ENCODE measurements at regions not wholly inside any gene's neighbourhood (a gene's known extent, or its start where the extent isn't known, plus 50 kb on each side); places are given as distances from the start of the nearest gene placed in this dataset.

DNA sequence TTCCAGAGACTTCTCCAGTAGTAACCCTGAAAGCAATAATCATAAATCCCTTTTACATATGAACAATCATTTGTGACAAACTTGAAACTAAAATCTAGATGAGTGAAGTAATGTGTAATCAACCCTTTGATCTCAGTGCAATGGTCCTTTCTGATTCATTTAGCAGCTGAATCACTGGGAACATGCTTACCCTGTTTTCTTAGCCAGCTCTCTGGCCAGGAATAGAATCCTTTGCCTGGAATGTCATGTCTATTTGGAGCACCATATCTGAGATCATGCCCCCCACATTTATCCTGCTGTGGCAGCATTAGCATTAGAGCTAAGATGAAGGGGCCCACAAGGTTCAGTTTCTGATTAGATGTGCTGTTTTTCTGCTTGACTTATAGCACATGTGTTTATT lies 309.8 kb downstream of the OXSM start:
- no peak overlapping the region for H3K9ac ChIP-seq (ENCODE audit: low read depth, low read length)
- H3K4me2 ChIP-seq (ENCODE audit: insufficient read depth, low read length), result no peak overlapping the region
- DNase-seq, result no peak
- no peaks in the 10 kb centered on the region for H3K79me2 ChIP-seq (ENCODE audit: insufficient read depth, low read length)
- no peak overlapping the region for H2AFZ ChIP-seq (ENCODE audit: low read depth, low read length)
- no peak for ATAC-seq (ENCODE audit: insufficient read depth, low read depth)
- TF ChIP-seq EZH2 (IDR thresholded peaks at IDR 0.05; ENCODE audit: borderline replicate concordance, low read depth, low read length, severe bottlenecking), result no peak
- TF ChIP-seq, protein P1, sequence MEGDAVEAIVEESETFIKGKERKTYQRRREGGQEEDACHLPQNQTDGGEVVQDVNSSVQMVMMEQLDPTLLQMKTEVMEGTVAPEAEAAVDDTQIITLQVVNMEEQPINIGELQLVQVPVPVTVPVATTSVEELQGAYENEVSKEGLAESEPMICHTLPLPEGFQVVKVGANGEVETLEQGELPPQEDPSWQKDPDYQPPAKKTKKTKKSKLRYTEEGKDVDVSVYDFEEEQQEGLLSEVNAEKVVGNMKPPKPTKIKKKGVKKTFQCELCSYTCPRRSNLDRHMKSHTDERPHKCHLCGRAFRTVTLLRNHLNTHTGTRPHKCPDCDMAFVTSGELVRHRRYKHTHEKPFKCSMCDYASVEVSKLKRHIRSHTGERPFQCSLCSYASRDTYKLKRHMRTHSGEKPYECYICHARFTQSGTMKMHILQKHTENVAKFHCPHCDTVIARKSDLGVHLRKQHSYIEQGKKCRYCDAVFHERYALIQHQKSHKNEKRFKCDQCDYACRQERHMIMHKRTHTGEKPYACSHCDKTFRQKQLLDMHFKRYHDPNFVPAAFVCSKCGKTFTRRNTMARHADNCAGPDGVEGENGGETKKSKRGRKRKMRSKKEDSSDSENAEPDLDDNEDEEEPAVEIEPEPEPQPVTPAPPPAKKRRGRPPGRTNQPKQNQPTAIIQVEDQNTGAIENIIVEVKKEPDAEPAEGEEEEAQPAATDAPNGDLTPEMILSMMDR (IDR thresholded peaks at IDR 0.05; ENCODE audit: borderline replicate concordance, extremely low read depth, low read length, poor library complexity, severe bottlenecking), result no peak
- H3K9me3 ChIP-seq (ENCODE audit: insufficient read depth, low read length, severe bottlenecking), result no peaks in the 10 kb centered on the region
- H3K27me3 ChIP-seq (ENCODE audit: insufficient read depth, low read length, poor library complexity), result no peaks in the 10 kb centered on the region
- H3K27ac ChIP-seq (ENCODE audit: low read length), result no peak overlapping the region
- H3K4me1 ChIP-seq (ENCODE audit: insufficient read depth, low read length), result no peaks in the 10 kb centered on the region
- H4K20me1 ChIP-seq (ENCODE audit: insufficient read depth, low read length), result no peaks in the 10 kb centered on the region
- no peak overlapping the region for H3K4me3 ChIP-seq (ENCODE audit: low read depth in 1 of 2, low read length in 2 of 2)
- no peaks in the 10 kb centered on the region for H3K36me3 ChIP-seq (ENCODE audit: insufficient read depth, low read length)

DNA sequence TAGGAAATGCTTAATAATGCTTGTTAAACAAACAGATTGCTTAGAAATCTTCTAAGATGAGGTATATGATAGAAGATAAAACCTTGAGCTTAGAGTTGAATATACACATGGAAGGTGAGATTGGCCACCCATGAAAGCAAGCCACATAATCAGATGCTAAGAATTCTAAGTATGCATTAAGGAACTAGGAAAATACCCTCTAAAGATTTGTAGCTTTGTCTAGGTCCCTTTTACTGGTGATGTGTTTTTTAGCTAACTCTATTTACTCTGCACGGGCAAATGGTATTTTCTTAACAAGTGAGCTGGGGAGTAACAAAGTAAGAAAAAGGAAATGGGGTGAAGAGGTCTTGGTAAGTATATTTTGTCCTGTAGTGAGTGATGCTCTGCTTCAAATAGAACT lies 310.3 kb downstream of the OXSM start:
- Histone ChIP-seq H3K27ac (ENCODE audit: low read length) (no peak overlapping the region), H3K79me2 (ENCODE audit: insufficient read depth, low read length) (no peaks in the 10 kb centered on the region), H3K9me3 (ENCODE audit: insufficient read depth, low read length, severe bottlenecking) (no peaks in the 10 kb centered on the region), H3K9ac (ENCODE audit: low read depth, low read length) (no peak overlapping the region), H3K36me3 (ENCODE audit: insufficient read depth, low read length) (no peaks in the 10 kb centered on the region), H4K20me1 (ENCODE audit: insufficient read depth, low read length) (no peaks in the 10 kb centered on the region), H2AFZ (ENCODE audit: low read depth, low read length) (no peak overlapping the region), H3K4me3 (ENCODE audit: low read depth in 1 of 2, low read length in 2 of 2) (no peak overlapping the region), H3K27me3 (ENCODE audit: insufficient read depth, low read length, poor library complexity) (no peaks in the 10 kb centered on the region), H3K4me1 (ENCODE audit: insufficient read depth, low read length) (no peaks in the 10 kb centered on the region), H3K4me2 (ENCODE audit: insufficient read depth, low read length) (no peak overlapping the region)
- DNase-seq (no peak), ATAC-seq (ENCODE audit: insufficient read depth, low read depth) (no peak)
- TF ChIP-seq, protein P1 (IDR thresholded peaks at IDR 0.05; ENCODE audit: borderline replicate concordance, extremely low read depth, low read length, poor library complexity, severe bottlenecking), result no peak
- TF ChIP-seq EZH2 (IDR thresholded peaks at IDR 0.05; ENCODE audit: borderline replicate concordance, low read depth, low read length, severe bottlenecking), result no peak

DNA sequence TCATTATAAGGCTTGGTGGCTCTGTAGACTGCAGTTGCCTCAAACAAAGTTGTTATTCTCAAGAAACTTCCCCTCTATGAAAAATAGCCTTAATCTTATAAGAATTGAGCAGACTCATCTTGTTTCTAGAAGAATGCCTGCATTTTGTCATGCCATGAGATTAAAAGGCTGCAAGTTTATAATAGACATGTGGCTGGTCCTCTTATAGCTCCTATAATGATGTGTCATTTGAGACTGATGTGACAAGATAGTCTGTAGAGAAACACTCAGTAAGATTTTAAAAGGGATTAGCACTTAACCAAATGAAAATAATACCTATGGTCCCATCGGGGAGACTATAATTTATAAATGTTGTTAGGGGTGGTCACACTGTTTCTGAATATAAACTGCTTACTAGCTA lies 312.5 kb downstream of the OXSM start:
- H3K9me3 ChIP-seq (ENCODE audit: insufficient read depth, low read length, severe bottlenecking), result no peaks in the 10 kb centered on the region
- no peak for ATAC-seq (ENCODE audit: insufficient read depth, low read depth)
- H3K27me3 ChIP-seq (ENCODE audit: insufficient read depth, low read length, poor library complexity), result no peaks in the 10 kb centered on the region
- H3K4me3 ChIP-seq (ENCODE audit: low read depth in 1 of 2, low read length in 2 of 2), result no peak overlapping the region
- H3K4me2 ChIP-seq (ENCODE audit: insufficient read depth, low read length), result no peak overlapping the region
- no peaks in the 10 kb centered on the region for H3K36me3 ChIP-seq (ENCODE audit: insufficient read depth, low read length)
- no peak overlapping the region for H3K27ac ChIP-seq (ENCODE audit: low read length)
- H4K20me1 ChIP-seq (ENCODE audit: insufficient read depth, low read length), result no peaks in the 10 kb centered on the region
- no peak overlapping the region for H3K9ac ChIP-seq (ENCODE audit: low read depth, low read length)
- TF ChIP-seq EZH2 (IDR thresholded peaks at IDR 0.05; ENCODE audit: borderline replicate concordance, low read depth, low read length, severe bottlenecking), result no peak
- TF ChIP-seq, protein P1 (IDR thresholded peaks at IDR 0.05; ENCODE audit: borderline replicate concordance, extremely low read depth, low read length, poor library complexity, severe bottlenecking), result no peak
- H2AFZ ChIP-seq (ENCODE audit: low read depth, low read length), result no peak overlapping the region
- no peaks in the 10 kb centered on the region for H3K4me1 ChIP-seq (ENCODE audit: insufficient read depth, low read length)
- DNase-seq, result no peak
- H3K79me2 ChIP-seq (ENCODE audit: insufficient read depth, low read length), result no peaks in the 10 kb centered on the region

DNA sequence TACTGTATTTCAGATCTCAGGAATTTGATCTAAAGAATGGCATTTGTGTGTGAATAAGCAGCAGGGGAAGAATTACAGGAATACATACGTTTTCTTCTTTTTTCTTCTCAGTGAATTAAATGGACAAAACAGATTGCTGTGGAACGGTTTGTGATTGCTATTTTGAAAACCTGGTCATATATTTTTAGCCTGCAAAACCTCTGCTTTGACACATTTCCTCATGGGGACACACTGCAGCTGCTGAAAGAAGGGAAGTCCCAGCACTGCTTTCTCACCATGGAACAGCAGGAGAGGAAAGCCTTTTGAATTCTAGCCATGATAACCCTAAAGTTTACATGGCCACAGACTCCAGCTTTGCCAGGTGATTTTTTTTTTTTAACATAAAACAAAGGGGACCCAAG lies 315.0 kb downstream of the OXSM start:
- ATAC-seq (ENCODE audit: insufficient read depth, low read depth), result no peak
- no peak overlapping the region for H3K9ac ChIP-seq (ENCODE audit: low read depth, low read length)
- H3K36me3 ChIP-seq (ENCODE audit: insufficient read depth, low read length), result no peaks in the 10 kb centered on the region
- no peaks in the 10 kb centered on the region for H3K27me3 ChIP-seq (ENCODE audit: insufficient read depth, low read length, poor library complexity)
- H2AFZ ChIP-seq (ENCODE audit: low read depth, low read length), result no peak overlapping the region
- TF ChIP-seq EZH2 (IDR thresholded peaks at IDR 0.05; ENCODE audit: borderline replicate concordance, low read depth, low read length, severe bottlenecking), result no peak
- TF ChIP-seq, protein P1 (IDR thresholded peaks at IDR 0.05; ENCODE audit: borderline replicate concordance, extremely low read depth, low read length, poor library complexity, severe bottlenecking), result no peak
- H3K9me3 ChIP-seq (ENCODE audit: insufficient read depth, low read length, severe bottlenecking), result no peaks in the 10 kb centered on the region
- no peak overlapping the region for H3K4me2 ChIP-seq (ENCODE audit: insufficient read depth, low read length)
- DNase-seq, result no peak
- H3K4me3 ChIP-seq (ENCODE audit: low read depth in 1 of 2, low read length in 2 of 2), result no peak overlapping the region
- H3K79me2 ChIP-seq (ENCODE audit: insufficient read depth, low read length), result no peaks in the 10 kb centered on the region
- H4K20me1 ChIP-seq (ENCODE audit: insufficient read depth, low read length), result no peaks in the 10 kb centered on the region
- H3K27ac ChIP-seq (ENCODE audit: low read length), result no peak overlapping the region
- H3K4me1 ChIP-seq (ENCODE audit: insufficient read depth, low read length), result no peaks in the 10 kb centered on the region

Data from DND-41 (cell line).